ENCODE measurements at regions not wholly inside any gene's neighbourhood (a gene's known extent, or its start where the extent isn't known, plus 50 kb on each side); places are given as distances from the start of the nearest gene placed in this dataset.

GRCh38 chr10:4637657-4638056, 188.3 kb upstream of the AKR1E2 start:
- TF ChIP-seq CTCF (IDR thresholded peaks at IDR 0.05; ENCODE audit: insufficient read depth, low read length) (no peak), POLR2AphosphoS5 (IDR thresholded peaks at IDR 0.05; ENCODE audit: low read depth) (no peak)
